Posterior vena cava (tissue), 2 donors: ENCODE measurements at regions not wholly inside any gene's neighbourhood (a gene's known extent, or its start where the extent isn't known, plus 50 kb on each side); places are given as distances from the start of the nearest gene placed in this dataset.

ENCODE experiments used
- DNase-seq: peaks from one replicate; pipeline ENCODE4 v3.0.0-alpha.2; 2020; ENCODE audit warnings: low spot score
- intact Hi-C, 2 donors: fragments of 100-400 bp; cut with DNase I; formaldehyde crosslinking; loops; one replicate each; pipeline versions ENCODE4 v1.14.1 to v1.14.2; 2022 to 2023
- donor health status: DM: yes; HTN: yes; CAD: no.
- donor health status: DM: yes; HTN: yes; CAD: no.

DNA sequence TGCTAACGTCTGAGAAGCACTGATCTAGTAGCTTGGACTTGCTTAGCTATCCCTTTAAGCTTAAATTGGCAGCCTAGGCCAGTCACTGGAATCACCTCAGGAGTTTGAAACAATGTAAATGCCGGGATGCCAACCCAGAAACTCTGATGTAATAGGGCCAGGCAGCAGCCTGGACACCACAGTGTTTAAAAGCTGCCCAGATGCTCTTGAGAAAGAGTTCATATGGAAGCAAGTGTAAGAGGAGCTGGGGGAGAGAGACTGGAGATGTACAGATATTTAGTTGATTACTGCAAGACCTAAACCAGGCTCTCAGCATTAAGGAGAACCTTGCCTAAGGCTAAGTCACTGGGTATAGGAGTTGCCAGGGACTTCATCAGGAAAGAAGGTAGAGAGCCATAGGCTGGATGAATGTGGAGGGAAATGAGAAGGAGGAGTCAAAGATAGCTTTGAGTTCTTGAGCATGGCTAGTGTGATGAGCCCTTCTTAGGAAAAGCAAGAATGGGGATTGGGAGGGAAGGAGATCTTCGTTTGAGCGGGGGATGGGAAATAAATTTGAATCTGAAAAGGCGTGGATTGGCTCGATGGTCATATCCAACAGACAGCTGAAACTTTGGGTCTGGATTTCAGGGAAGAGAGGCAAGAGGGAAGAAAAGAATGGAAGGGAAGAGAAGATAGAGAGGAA, 392.9 kb upstream of the WWC1 start:
- intact Hi-C loops: no loop called here
- DNase-seq: no peak

DNA sequence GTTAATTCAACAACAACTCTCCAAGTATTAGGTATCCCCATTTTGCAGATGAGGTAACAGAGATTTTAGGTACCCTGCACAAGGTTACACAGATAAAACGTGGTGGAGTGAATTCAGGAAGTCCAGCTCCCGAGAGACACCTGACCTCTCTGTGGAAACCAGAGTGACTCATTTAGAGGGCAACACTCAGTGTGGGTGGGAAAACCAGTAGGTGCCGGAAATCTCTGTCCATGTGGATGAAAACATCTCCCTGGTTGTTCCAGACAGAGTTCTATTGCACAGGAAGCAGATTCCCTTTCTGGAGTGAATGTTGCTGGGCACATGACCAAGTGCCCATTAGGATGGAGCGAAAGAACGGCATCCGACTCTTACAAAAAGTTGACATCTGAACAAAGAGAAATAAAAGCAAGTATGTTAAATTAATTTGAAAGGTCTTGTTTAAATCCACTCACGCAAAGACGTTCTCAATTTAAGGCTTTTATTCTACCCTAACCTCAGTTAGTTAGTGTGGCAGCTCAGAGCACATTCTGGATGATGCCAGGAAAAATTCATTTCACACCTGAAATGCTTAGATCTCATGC, 391.9 kb upstream of the WWC1 start:
- intact Hi-C loops: no loop called here
- no peak for DNase-seq

DNA sequence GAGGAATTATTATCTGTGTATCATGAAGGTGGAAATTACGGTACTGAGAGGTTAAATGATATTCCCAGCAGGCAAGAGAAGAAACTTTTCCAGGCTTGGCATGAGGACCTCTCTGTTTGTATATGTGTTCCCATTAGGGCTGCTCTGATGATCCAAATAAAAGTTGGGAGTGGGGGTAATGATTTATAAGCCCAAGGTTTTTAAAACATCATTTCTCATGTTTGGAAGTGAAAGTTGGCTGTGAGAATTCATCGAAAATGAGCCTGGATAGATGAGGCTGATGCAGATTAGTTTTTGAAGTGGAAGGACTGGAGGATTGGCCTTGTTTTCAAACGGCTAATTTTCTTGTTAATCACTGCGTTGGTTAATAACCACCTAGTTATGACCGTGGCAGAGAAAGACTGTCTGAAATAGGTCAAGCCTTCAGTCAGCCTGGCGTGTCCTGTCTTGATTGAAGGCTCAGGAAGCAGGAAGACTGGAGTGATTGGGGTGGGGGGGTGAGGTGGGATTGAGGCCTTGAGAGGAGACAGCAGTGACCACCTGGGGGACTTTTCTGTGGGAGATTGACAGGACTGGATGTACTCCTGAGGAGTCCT, 391.0 kb upstream of the WWC1 start:
- intact Hi-C loops: no loop called here
- no peak for DNase-seq

DNA sequence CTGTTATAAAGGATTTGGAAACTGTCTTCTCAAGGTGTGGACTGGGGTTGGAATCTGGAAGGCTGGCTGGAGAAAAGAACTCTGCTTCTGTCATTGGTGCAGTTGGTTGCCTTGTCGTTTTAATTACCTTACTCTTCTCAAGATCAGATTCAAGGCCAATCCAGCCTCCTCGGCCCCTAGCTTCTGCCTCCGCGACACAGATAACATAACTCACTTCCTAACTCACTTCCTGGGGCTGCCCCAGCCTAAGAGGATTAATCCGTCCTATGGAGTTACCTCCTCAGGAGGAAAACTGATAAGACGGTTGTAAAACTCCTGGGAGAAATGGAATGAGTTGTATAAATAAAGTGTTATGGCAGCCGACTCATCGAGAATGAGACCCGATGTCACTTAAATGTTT, 389.1 kb upstream of the WWC1 start:
- DNase-seq: no peak
- intact Hi-C loops: no loop called here

DNA sequence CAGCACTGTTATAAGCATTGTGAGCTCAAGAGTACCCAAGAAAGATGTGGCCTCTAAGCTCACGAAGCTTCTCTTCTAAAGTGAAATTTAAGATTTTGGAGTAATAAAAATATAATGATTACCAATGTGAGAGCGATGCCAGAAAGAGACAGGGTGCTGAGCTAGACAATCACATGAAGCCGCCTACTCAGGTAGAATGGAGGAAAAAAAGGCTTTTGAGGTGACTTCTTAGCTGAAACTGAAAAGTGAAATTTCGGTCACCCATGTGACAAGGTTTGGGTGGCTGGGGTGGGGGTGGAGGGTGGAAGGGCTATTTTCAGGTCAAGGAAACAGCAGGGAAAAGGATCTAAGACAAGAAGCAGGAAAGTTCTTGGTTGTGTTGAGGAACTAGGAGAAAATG, 388.2 kb upstream of the WWC1 start:
- intact Hi-C loops: no loop called here
- no peak for DNase-seq

DNA sequence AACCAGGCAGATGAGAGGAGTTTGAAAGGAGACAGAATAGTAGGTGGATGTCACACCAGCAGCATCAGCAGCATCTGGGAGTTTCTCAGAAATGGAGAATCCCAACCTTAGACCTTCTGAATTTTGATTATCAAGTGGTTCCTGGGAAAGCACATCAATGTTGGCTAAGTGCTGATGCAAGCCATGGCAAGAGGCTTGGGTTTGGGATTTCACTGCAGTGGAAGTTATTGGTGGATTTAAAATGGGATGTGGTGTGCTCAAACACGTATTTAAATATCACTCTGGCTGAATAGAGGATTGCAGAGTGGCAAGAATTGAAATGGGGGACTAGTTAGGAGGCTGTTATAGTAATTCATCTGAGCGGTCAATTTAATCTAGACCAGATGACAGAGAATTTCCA, 387.8 kb upstream of the WWC1 start:
- DNase-seq: no peak
- intact Hi-C loops: no loop called here

DNA sequence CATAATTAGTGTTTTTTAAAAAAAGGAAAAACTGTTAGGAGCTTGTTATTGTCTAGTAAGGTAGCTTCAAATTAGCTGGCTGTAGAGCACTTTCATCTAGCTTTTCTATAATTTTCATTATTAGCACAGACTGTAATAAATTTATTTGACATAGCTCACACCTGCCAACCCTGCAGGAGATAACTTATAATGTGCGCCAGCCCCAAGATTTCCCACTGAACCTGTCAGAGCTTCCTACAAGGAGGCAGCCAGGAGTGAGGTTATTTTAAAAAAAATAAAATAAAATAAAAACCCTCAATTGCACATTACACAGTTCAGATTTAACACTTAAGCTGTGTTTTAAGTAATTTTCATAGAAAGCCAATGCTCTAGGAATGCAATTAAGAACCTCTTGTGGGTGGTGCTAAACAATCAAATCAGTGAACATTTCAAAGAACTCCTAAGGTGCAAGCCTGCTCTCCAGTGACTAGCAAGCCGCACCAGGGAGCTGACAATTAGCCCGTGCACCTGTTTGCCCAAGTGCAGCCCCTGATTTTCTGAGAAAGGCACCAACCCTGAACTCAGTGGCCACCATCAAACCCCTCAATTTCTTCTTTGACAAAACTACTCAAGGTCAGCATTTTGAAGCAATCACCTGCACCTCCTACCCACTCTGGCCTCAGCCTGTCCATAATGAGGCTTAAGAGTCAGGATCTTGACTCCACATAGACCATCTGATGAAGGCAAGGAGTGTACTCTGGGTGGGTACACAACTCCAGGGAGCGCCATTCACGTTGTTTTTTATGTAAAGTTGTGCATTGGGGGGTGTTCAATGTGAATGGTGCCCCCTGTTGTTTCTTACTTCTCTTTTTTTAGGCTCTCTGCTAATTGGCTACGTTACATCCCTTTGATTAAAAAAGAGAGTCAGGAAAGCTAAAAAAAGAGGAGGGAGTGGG, 385.3 kb upstream of the WWC1 start:
- DNase-seq: no peak
- intact Hi-C loops: no loop called here

DNA sequence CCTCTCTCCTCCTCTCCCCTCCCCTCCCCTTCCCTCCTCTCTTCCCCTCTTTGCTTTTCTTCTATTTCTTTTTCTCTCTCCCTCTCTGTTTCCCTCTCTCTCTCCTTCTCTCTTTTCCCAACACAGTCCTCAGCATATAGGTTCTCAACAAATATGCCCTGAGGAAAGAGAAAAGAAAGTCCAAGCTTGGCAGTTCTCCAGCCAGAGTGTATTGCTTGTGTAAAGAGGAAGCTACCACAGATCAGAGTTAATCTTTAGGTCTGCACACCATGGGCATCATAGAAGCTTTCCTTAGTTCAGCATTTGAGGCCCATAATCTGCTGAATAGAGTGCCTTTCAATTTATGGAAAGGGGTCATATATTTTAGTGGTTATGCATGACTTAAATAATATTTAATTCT, 382.8 kb upstream of the WWC1 start:
- intact Hi-C loops: no loop called here
- DNase-seq: no peak

DNA sequence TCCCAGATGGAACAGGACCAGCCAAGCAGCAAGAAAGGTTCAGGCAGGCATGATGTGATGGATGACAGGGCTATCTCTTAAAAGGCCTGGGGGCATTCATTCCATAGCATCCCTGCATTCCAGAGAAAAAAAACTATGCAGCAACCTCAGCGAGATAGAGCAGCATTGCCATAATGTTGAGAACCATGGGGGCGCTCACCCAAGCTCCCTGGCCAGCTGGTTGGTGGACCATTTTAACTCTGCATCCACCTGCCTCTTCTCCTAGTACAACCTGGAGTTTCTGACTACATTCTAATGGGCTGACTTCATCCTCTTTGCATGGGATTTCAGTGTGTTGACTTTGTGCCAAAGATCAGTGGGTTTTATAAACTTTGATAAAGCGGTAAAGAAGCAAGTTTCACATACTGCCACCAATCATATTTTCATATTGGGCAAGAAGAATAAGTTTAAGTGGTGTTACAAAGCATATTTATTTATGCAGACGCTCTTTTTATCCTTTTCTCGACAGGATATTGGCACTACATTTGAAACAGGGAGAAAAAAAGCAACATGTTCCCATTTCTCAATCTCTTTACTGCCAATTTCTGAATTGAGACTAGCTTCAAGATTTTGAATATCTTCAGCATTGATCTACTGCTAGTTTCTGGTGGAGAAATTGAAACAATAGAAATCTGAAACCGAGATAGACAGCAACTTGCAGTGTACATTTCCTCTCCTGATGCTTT, 378.3 kb upstream of the WWC1 start:
- intact Hi-C loops: no loop called here
- DNase-seq: no peak

DNA sequence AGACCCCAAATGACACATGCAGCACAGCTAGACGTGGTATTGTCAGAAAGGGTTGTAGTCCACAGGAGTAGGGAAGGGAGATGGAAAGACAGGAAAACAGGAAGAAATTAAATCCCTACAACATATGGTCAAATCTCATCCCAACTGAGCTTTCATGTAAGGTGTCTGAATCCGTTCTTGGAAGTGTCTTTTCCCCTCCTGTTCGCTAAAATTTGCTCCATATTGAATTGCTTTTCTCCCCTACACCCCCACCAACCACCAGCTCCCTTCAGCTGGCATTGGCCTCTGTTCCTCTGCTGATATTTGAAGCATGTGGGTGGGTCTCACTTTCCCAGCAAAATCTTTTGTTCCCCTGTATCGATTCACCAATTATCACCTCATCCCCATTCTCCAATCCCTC, 376.2 kb upstream of the WWC1 start:
- DNase-seq: no peak
- intact Hi-C loops: no loop called here

DNA sequence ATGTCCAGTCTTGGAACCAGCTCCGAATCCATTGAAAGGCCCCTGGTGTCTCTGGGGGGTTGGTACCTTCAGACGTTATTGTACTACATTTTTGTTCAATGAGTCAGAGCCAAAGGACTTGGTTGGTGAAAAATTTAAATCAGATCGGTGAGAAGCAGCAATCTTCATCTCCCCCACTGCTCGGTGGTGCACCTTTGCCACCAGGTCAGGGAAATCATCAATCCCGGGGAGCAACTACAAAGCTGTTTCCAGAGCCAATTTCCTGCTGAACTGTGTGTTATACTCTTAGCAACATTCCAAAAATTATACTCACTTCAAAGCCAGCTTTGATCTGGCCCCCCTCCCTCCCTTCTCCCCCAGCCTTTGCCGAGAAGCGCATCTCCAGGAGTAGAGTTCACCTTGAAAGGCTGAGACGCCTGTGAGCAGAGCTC, 375.2 kb upstream of the WWC1 start:
- intact Hi-C loops: no loop called here
- DNase-seq: no peak

DNA sequence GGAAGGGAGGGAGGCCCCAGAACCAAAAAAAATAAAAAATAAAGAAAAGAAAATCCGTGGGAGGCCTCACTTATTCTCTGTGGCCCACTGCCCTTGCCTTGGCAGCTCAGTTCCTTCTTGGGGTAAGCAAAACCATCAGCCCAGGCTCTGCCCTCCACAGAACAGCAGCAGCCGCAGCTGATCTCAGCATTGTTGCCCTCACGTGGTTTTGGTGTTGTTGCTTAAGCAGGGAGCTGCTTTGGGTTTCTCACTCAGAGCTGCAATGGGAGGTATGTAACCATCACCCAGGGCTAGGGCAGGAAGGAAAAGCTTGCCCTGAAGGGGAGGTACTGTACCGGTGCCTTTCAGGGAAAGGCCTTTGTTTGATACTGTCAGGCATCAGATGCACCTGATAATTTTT, 374.7 kb upstream of the WWC1 start:
- DNase-seq: no peak
- intact Hi-C loops: no loop called here

DNA sequence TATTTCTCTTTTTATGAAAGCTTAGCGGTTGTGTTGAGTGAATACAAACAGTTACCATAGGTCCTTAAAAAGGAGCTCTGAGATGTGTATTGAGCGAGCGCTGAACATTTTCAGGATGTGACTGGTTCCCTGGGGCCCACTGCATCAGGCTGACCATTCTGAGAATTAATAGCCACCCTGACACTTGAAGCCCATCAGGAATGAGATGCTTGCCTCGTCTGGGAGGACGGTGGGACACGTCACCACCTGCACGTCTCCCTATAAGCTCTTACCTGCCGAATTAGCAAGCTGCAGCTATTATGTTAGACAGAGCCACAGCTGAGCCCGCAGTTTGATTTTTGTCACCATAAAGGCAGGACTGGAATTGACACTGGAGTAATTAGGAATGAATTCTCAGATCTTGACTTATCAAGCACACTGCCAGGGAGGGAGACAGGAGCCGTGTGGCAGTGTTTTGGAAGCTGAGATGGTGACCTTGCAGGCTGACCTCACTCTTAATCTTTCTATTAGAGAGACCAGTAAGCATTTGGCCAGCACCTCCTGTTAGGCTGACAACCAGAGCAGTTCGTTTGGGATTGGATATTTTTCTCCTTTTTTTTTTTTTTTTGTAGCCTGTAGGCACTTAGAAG, 373.1 kb upstream of the WWC1 start:
- intact Hi-C loops: no loop called here
- no peak for DNase-seq

DNA sequence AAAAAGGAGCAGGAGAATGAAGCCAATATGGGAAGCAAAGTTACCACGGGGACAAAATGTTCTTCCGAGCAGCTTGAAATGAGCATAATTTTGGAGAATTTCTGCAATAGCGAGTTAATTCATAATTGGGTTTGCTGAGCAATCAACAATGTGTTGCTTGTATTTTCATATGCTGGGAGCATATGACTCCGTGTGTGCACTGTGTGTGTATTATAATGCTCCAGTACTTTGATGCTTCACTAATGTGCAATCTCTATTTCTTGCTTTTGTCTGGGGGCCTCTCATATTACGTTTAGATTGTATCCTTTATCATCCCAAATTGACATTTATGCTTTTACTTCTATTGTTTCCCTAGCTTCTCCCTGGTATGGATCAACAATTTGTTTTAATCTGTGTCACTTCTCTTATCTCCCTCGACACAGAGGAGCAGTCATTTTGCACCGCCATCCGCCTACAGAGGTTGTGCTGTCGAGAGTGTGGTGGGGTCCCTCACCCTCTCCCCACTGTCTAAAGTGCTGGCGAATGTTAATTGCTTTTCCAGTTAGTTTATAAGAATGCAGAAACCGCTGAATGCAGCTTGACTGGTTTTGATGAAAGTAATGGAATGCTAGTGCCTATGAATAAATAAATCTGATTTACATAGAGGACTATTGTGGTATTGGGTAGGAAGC, 372.5 kb upstream of the WWC1 start:
- no peak for DNase-seq
- intact Hi-C loops: no loop called here

DNA sequence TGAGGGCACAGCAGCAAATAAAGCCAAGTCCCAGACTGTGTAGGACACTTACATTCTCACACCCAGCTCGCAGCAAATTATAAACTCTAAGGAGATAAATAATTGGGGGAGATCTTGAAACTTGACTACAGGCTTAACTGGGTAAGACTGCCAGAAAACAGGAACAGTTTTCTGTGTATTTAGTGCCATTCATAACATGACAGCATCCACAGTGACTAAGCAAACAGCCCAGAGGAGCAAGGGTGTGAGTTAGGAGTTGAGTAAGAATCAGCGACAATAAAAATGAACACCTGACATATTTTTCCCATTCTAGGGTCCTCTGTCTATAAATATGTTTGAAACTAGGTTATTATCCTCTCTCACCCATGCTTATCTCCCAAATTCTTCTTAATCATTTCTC, 370.9 kb upstream of the WWC1 start:
- no peak for DNase-seq
- intact Hi-C loops: no loop called here

DNA sequence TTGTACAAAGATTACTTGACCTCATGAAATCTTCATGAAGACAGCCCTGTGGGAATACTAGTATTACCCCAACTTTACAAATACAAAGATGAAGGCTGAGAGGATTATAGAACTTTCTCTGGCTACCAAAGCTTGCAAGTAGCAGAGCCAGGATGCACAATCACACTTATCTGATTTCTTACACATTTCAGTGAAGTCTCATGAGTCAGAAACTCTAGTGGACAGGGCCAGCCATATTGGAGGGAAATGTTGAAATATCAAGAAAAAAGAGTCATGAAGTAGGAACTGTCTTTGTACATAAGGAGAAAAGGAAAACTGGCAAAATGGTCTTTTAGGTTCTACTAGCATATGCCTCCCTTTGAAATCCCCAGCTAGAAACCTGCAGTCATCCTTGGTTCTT, 369.6 kb upstream of the WWC1 start:
- intact Hi-C loops: no loop called here
- no peak for DNase-seq

DNA sequence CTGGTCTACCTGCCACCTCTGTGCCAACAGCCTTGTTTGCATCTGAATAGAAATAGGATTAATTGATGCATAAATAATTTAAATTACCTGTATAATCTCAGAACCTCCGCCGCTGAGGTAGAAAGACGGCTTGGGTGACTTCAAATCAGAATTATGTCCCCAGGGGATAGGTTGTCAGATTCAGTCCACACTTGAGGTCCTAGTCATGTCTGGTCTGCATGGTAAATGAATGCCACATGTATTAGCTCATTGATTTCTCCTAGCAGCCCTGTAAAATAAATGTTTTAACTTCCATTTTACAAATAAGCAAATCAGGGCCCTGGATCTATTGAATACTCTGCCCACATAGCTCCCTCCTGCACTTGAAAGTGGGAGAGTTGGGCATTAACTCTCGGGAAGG, 368.0 kb upstream of the WWC1 start:
- intact Hi-C loops: no loop called here
- DNase-seq: no peak

DNA sequence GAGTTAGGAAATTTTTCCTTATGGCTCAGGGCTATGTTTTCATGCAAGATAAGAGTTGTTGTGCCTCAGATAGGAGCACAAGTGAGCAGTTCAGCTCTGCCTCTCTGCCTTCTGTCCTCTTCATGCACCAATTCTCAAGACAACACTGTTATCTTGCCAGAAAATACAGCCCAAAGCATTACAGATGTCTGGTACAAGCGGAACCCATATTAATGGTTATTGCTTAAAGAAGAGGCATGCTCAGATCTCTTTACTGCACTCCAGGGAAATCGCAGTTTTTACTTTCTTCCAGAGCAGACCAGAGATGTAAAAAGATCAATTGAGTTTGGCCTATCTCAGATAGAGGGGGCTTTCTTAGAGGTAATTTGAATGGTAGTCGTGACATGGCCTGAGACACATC, 361.6 kb upstream of the WWC1 start:
- intact Hi-C loops: no loop called here
- DNase-seq: no peak

DNA sequence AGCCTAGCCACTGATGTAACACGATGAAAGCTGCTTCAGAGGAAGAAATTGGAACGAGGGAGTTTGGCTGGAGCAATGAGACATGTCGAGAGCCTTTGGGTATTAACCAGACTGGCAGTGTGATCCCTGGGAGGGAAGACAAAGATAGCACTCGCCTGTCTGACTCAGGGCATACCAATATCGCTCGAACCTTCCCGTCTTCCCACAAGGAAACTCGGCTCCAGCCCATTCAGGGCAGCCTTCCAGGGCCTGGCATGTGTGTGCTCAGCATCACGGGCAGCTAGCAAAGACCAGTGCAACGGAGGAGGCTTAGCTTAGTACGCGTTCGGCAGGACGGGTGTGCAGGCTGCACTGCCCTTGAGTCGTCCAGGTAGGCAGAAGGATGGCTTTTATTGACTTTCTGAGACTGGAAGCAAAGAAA, 356.9 kb upstream of the WWC1 start:
- no peak for DNase-seq
- intact Hi-C loops: no loop called here
